ENCODE measurements at regions not wholly inside any gene's neighbourhood (a gene's known extent, or its start where the extent isn't known, plus 50 kb on each side); places are given as distances from the start of the nearest gene placed in this dataset.

- Histone ChIP-seq H3K27ac (no peak overlapping the region), H3K9me3 (no peaks in the 10 kb centered on the region), H3K4me3 (no peak overlapping the region), H3K27me3 (no peaks in the 10 kb centered on the region), H3K9ac (ENCODE audit: low read depth in 2 of 2, low read length in 2 of 2) (no peak overlapping the region), H3K36me3 (no peaks in the 10 kb centered on the region), H3K4me1 (no peaks in the 10 kb centered on the region)
- no peak for DNase-seq
- TF ChIP-seq, protein P1, sequence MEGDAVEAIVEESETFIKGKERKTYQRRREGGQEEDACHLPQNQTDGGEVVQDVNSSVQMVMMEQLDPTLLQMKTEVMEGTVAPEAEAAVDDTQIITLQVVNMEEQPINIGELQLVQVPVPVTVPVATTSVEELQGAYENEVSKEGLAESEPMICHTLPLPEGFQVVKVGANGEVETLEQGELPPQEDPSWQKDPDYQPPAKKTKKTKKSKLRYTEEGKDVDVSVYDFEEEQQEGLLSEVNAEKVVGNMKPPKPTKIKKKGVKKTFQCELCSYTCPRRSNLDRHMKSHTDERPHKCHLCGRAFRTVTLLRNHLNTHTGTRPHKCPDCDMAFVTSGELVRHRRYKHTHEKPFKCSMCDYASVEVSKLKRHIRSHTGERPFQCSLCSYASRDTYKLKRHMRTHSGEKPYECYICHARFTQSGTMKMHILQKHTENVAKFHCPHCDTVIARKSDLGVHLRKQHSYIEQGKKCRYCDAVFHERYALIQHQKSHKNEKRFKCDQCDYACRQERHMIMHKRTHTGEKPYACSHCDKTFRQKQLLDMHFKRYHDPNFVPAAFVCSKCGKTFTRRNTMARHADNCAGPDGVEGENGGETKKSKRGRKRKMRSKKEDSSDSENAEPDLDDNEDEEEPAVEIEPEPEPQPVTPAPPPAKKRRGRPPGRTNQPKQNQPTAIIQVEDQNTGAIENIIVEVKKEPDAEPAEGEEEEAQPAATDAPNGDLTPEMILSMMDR (IDR thresholded peaks at IDR 0.05), result no peak
- intact Hi-C loops (cut with DNase I), result no loop called here
These were observed 129.8 kb downstream of the IRX2 start for GRCh38 chr5:2621631-2622030.

GRCh38 chr5:2619216-2619615, 132.3 kb downstream of the IRX2 start:
- Histone ChIP-seq H3K4me1 (no peaks in the 10 kb centered on the region), H3K36me3 (no peaks in the 10 kb centered on the region), H3K27ac (no peak overlapping the region), H3K27me3 (no peaks in the 10 kb centered on the region), H3K9me3 (no peaks in the 10 kb centered on the region), H3K9ac (ENCODE audit: low read depth in 2 of 2, low read length in 2 of 2) (no peak overlapping the region), H3K4me3 (no peak overlapping the region)
- TF ChIP-seq, protein P1 (IDR thresholded peaks at IDR 0.05), result no peak
- intact Hi-C loops (cut with DNase I), result no loop called here
- DNase-seq, result no peak

DNA sequence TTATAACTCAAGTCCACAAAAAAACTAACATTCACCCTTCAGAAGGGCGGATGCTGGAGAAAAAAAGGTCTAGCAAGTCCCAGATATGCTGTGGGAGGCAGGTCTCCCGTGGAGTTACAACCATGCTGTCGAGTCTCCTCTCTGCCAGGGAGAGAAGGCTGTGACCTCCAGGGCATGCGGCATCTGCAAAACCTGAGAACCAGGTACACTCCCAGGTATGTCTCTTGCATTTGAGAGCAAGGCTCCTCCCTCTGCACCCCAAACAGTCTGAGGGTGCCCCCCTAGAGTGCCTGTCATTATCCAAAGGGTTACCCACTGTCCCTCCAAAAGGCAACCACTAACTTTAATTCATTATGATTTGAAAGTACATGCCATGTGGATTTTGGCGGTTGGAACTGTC, 134.0 kb downstream of the IRX2 start:
- Histone ChIP-seq H3K9ac (ENCODE audit: low read depth in 2 of 2, low read length in 2 of 2) (no peak overlapping the region), H3K4me1 (no peaks in the 10 kb centered on the region), H3K4me3 (no peak overlapping the region), H3K27me3 (no peaks in the 10 kb centered on the region), H3K9me3 (no peaks in the 10 kb centered on the region), H3K27ac (no peak overlapping the region), H3K36me3 (no peaks in the 10 kb centered on the region)
- DNase-seq, result no peak
- intact Hi-C loops (cut with DNase I), result no loop called here
- TF ChIP-seq, protein P1 (IDR thresholded peaks at IDR 0.05), result no peak

DNA sequence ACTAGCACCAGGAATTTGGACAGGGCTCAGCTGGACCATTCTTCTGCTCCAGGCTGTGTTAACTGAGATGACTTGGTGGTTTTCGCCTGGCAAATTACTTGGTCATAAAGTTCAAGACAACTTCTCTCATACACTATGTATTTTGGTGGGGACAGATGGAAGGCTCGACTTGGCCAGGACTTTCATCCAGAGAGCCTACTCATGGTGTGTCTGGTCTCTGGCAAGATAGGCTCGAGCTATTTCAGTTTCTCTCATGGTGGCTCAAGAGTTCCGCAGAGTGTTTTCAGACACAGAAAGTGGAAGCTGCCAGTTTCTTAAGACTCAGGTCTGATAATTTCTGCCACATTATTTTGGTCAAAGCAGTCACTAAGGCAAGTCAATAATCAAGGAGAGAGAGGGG, 135.6 kb downstream of the IRX2 start:
- no peaks in the 10 kb centered on the region for H3K27me3 ChIP-seq
- TF ChIP-seq, protein P1 (IDR thresholded peaks at IDR 0.05), result no peak
- no peaks in the 10 kb centered on the region for H3K4me1 ChIP-seq
- no peak overlapping the region for H3K4me3 ChIP-seq
- intact Hi-C loops (cut with DNase I), result no loop called here
- H3K9ac ChIP-seq (ENCODE audit: low read depth in 2 of 2, low read length in 2 of 2), result no peak overlapping the region
- H3K36me3 ChIP-seq, result no peaks in the 10 kb centered on the region
- DNase-seq, result no peak
- H3K9me3 ChIP-seq, result no peaks in the 10 kb centered on the region
- no peak overlapping the region for H3K27ac ChIP-seq

DNA sequence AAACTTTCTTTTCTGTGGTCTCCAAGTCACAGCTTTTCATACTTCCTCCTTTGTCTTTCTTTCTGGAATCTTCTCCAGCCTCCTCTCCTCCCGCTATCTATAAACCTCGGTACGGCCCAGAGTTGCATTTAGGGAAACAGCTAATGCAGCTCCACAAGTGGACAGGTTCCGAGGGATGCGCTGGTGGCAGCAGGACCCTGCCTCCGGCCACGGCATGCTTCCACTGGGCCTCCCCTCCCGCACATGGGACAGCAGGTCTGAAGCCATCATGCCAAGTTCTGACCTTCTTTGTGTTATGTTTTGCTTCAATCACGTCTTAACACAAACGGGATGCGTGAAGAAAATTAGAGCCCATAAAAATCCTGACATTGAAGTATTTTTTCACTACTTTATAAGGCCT, 136.9 kb downstream of the IRX2 start:
- TF ChIP-seq, protein P1 (IDR thresholded peaks at IDR 0.05), result no peak
- no peaks in the 10 kb centered on the region for H3K4me1 ChIP-seq
- H3K9ac ChIP-seq (ENCODE audit: low read depth in 2 of 2, low read length in 2 of 2), result no peak overlapping the region
- no peaks in the 10 kb centered on the region for H3K36me3 ChIP-seq
- H3K27ac ChIP-seq, result no peak overlapping the region
- no peak for DNase-seq
- H3K9me3 ChIP-seq, result no peaks in the 10 kb centered on the region
- H3K4me3 ChIP-seq, result no peak overlapping the region
- intact Hi-C loops (cut with DNase I), result no loop called here
- H3K27me3 ChIP-seq, result no peaks in the 10 kb centered on the region

DNA sequence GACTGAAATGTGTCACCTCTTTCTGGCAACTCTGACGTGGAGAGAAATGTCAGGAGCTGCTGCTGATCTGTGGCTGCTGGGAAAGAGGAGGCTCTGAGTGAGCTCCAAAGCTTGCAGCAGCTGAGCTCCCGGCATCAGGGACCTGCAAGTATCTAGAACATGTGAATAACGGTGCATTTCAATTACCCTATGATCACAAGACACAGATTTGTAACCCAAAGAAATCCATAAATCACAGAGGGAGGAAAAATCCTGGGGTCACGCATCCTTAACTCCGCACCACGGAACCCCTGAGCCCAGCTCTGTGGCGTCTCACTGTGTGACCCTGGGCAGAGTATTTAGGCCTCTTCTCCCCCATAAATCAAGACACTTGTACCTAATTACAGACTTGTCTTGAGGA, 139.8 kb downstream of the IRX2 start:
- H3K4me3 ChIP-seq, result no peak overlapping the region
- H3K27ac ChIP-seq, result no peak overlapping the region
- no peaks in the 10 kb centered on the region for H3K36me3 ChIP-seq
- no peak overlapping the region for H3K9ac ChIP-seq (ENCODE audit: low read depth in 2 of 2, low read length in 2 of 2)
- H3K4me1 ChIP-seq, result no peaks in the 10 kb centered on the region
- no peak for DNase-seq
- H3K27me3 ChIP-seq, result no peaks in the 10 kb centered on the region
- TF ChIP-seq, protein P1 (IDR thresholded peaks at IDR 0.05), result no peak
- no peaks in the 10 kb centered on the region for H3K9me3 ChIP-seq
- intact Hi-C loops (cut with DNase I), result no loop called here

Data from colonic mucosa (tissue), 4 donors.